HG03442 (cell line): ENCODE measurements at regions not wholly inside any gene's neighbourhood (a gene's known extent, or its start where the extent isn't known, plus 50 kb on each side); places are given as distances from the start of the nearest gene placed in this dataset.
"Not testable (repeated sequence)": the region's sequence is repeated elsewhere in the genome, so short reads cannot be mapped to it uniquely, and the experiment has no call there.

ENCODE experiments used
- ATAC-seq: cut with Tn5 transposase; IDR thresholded peaks from one replicate; pipeline ENCODE4 v1.9.1; 2021; ENCODE audit warnings: mild to moderate bottlenecking, moderate library complexity; ENCODE audit not compliant: unreplicated experiment

GRCh38 chr10:3933733-3934132, 148.7 kb upstream of the KLF6 start:
- ATAC-seq, result no peak

- no peak for ATAC-seq
Observed at GRCh38 chr10:3932597-3933375, 147.8 kb upstream of the KLF6 start.

DNA sequence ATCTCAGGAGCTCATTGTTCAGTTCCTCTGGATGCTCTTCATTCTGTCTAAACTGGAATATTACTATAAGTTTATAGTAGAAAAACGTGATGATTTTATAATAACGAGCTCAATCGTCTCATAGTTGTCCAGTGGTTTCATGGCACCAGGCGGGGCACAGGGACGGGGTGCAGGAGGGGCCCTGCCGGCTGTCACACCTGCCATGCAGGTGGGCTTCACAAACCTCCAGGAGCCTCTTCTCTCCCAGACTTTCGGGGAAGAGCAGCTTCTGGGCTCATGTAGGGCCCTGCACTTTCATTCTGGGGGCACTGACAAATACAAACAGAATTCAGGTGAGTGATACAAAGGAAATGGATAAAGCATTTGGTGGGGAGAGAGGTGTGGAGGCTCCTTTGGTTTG, 146.9 kb upstream of the KLF6 start:
- no peak for ATAC-seq

DNA sequence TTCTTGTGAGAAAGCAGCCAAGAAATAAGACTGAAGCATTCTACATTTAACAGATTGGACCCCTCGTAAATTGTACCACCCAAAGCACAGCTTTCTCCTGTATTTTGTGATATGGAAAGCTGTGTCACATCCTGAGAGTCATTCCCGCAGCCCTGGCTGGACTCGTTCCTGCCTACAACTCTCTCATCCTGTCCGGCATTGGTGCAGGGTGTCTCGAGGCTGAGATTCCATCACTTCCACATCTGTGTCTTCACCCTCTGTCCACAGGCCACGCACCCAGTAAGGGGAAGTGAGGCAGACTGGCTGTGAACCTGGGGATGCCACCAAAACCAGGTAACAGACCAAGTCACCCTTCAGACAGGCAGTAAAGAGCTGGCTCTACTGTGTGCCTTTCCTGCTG, 146.2 kb upstream of the KLF6 start:
- no peak for ATAC-seq

DNA sequence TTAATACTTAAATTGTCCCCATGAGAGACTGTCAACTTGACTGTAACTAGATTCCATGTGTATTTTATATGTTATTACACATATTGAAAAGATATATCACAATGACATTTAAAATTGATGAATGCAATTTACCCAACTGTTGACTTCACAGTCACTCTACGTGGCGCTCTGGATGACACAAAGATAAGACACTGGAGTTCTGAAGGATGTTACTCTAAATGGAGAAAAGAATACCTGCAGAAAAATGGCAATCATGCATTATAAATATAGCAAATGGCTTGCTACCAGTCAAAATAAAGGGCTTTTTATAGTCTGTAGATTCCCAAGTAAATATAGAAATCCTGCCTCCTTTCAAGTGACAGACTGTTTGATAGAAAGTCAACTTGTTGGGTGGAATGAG, 143.6 kb upstream of the KLF6 start:
- ATAC-seq, result no peak

- ATAC-seq, result no peak
Observed at GRCh38 chr10:3928078-3928477, 143.1 kb upstream of the KLF6 start.

DNA sequence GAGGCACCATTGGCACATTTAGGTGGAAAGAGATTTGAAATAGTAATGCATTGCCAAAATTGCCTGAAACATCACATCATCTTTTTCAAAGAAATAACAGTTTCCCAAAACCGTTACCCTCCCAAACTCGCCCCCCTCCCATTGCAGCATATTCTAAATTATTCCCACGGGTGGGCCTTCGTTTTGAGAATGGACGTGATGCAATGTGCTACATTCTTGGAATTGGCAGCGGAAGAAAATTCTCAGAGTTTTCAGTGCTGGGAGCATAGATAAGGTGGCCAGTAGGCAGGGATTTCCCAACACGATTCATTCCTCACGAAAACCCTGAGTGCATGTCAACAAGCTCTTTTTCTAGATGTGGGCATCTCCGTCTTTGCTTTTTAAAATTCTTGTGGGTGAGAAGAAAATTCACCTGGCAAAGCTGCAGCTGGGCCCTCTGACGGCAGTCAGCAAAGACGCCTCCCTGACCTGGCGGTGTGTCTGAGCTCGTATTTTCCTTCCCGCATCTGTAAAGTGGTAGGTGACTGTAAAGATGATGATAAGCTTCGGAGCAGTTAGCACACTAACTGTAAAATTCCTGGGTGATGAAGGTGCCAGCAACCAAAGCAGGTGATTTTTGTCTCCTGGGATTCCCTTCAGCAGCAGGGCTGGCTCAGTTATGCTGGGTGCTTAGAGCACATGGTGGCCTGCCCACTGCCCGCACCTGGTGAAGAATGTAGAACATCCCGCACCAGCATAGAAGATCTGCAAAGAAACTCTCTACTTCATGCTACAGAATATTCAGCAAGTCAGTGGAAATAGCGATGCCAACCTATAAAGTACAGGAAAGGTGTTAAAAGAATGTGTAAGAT, 141.9 kb upstream of the KLF6 start:
- no peak for ATAC-seq

- ATAC-seq, result no peak
Observed at GRCh38 chr10:3926258-3926657, 141.2 kb upstream of the KLF6 start.

GRCh38 chr10:3925184-3925583, 140.2 kb upstream of the KLF6 start:
- no peak for ATAC-seq

GRCh38 chr10:3924344-3924743, 139.3 kb upstream of the KLF6 start:
- ATAC-seq, result no peak

DNA sequence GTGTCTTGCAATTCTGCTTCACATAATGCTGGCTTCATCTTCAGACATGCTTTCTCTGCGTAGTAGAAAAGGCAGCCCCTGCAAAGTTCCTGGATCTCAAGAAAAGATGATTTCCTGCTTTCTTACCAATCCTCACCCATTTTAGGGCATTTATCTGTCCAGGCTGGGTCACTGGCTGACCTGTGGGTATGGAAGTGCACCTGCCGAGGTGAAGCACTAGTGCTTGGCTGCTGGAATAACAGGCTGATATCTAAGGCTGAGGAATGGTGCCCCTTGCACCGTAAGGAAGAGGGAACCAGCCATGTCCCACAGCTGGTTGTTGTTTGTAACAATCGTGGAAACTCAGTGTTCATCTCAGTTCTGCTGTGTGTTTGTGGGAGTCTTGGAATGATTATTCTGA, 138.0 kb upstream of the KLF6 start:
- no peak for ATAC-seq

DNA sequence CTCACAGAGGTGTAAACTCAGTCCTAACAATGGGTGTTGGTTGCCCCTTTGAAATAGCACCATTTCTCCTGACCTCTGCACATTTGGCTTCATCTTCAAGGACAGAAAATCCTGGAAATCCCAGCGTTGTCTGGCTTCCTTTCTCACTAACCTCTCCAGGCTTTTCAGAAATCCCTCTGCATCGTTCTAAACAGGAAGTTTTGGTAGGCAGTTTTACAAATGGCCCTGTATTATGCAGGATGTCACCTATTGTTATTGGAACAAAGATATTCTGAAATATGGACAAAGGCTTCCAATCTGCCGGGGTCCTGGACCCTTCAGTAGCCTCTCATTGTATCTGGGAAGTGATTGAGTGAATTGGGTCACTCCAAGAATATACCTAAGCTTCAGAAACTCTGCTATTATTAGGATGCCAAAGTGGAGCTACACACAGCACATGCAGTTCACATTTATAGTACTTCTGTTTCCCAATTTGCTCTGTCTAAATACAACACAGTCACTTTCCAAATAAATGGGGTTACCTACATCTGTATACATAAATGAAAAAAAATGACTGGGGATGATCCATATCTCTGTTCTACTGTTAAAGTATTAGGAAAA, 134.8 kb upstream of the KLF6 start:
- ATAC-seq, result no peak

GRCh38 chr10:3917392-3917791, 132.4 kb upstream of the KLF6 start:
- ATAC-seq, result not testable (repeated sequence)

- ATAC-seq, result no peak
Observed at GRCh38 chr10:3914733-3915132, 129.7 kb upstream of the KLF6 start.

DNA sequence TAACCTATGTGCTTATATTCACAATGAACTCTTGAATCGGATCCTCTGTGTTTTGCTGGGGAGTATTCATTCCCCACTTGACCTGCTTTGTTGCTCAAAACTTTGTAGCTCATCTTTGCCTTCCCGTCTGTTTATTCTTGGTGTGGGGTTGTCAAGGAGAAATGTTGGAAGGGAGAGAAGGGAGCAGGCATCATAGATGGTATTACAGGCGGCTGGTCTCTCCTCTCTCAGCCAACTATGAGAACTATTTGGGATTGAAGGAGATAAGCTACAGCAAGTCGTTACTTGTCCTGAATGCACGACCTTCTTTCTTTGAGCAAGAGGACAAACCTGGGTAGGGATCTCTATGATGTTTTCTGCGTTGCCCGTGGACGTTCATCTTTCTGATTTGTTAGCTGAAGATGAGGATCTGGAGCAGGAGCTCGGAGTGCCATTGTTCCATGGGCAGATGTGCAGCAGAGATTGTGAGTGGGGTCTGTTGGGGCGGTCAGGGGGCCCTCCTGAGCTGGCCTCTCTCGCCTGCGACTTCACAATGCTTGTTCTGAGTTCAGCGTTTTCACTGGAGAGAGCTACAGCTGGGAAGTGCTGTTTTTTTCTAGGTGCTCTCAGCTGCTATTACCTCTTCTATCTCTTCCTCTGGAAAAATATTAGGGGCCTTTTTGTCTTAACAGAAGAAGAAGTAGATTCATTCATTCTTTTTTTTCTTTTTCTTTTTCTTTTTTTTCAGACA, 126.9 kb upstream of the KLF6 start:
- ATAC-seq, result no peak

DNA sequence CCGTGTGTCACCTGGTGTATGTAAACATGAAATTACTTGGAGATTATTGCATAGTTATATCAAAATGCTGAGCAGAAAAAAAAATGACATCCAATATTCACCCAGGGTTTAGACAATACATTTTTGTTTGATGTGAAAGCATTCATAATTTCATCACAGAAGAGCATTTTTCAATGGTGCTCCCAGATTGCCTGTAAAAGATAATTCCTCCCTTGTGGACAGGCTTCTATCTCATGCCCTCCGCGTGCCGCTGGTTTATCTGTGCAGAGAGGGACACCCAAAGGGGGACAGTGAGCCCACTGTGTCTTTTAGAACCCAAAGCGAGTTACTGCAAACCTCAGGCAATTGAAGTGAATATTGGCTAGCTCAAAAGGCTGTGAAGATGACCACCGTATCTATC, 126.2 kb upstream of the KLF6 start:
- no peak for ATAC-seq

GRCh38 chr10:3909339-3909738, 124.3 kb upstream of the KLF6 start:
- ATAC-seq, result no peak

GRCh38 chr10:3908183-3908582, 123.2 kb upstream of the KLF6 start:
- no peak for ATAC-seq

- ATAC-seq, result no peak
Observed at GRCh38 chr10:3907514-3907913, 122.5 kb upstream of the KLF6 start.

DNA sequence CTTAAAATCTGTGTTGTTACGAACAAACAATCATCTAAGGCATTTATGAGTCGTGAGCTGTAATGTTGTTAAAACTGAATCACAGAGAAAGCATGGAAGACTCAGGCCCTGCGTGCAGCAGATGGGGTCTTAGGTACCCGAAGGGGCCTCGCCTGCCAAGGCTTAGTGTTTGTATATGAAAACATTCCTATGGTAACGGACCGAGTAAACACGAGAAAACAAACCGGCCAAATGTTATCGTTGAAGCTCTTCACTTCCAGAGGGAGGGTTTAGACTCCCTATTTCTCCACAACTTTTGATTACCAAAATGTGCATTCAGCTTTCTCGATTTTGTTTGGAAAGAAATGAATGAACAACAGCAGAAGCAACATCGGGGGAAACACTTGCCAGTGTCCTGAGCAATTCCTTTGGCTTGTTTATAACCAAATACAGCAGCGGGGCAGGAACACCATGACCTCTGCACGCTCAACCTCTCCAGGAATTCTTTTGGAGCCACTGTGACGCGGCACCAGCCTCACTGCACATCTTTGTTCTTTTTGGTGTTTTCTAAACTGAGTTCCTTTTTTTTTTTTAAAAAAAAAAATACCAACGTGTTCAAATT, 121.6 kb upstream of the KLF6 start:
- no peak for ATAC-seq

- ATAC-seq, result no peak
Observed at GRCh38 chr10:3904419-3904960, 119.5 kb upstream of the KLF6 start.
